ENCODE measurements at regions not wholly inside any gene's neighbourhood (a gene's known extent, or its start where the extent isn't known, plus 50 kb on each side); places are given as distances from the start of the nearest gene placed in this dataset.

DNA sequence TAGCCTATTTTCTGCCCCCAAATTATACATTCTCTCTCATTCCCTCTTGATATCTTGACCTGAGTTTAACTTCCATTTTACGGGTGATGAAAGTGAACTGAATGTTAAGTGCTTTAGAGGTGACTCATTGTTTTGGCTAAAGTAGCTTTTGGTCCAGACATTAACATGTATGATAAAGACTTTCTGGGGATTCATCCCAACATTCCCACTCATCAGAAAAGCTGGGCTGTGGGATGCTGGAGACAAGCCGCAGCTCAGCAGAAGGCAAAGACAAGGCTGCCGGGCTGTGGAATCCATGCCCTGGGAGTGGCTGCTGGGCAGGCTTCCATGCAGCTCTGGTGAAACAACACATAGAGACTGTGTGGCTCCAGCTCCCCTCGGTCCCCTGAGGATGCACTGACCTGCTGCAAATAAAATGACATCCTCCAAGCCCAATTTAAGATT lies 89.9 kb upstream of the SYNDIG1 start:
- intact Hi-C loops (cut with DNase I), result no loop called here
- TF ChIP-seq POLR2A (IDR thresholded peaks at IDR 0.05), result no peak
- TF ChIP-seq, protein P1, sequence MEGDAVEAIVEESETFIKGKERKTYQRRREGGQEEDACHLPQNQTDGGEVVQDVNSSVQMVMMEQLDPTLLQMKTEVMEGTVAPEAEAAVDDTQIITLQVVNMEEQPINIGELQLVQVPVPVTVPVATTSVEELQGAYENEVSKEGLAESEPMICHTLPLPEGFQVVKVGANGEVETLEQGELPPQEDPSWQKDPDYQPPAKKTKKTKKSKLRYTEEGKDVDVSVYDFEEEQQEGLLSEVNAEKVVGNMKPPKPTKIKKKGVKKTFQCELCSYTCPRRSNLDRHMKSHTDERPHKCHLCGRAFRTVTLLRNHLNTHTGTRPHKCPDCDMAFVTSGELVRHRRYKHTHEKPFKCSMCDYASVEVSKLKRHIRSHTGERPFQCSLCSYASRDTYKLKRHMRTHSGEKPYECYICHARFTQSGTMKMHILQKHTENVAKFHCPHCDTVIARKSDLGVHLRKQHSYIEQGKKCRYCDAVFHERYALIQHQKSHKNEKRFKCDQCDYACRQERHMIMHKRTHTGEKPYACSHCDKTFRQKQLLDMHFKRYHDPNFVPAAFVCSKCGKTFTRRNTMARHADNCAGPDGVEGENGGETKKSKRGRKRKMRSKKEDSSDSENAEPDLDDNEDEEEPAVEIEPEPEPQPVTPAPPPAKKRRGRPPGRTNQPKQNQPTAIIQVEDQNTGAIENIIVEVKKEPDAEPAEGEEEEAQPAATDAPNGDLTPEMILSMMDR (IDR thresholded peaks at IDR 0.05), result no peak
- H3K27me3 ChIP-seq, result no peaks in the 10 kb centered on the region
- H3K4me3 ChIP-seq, result no peak overlapping the region
- H3K4me1 ChIP-seq (replicated peaks in 1 of 2), result no peaks in the 10 kb centered on the region
- H3K36me3 ChIP-seq (replicated peaks in 1 of 2), result no peaks in the 10 kb centered on the region
- H3K9me3 ChIP-seq (replicated peaks in 1 of 3), result no peaks in the 10 kb centered on the region
- 35 to 50% (median 49%) methylated on average over 4 of the region's 4 CpGs for WGBS, 4 donors
- no peak overlapping the region for H3K27ac ChIP-seq
- DNase-seq, result peak in 1 of 7 donors; percentile 17

- no peak overlapping the region for H3K27ac ChIP-seq
- H3K27me3 ChIP-seq, result no peaks in the 10 kb centered on the region
- no peaks in the 10 kb centered on the region for H3K9me3 ChIP-seq (replicated peaks in 1 of 3)
- no peak for DNase-seq
- TF ChIP-seq POLR2A (IDR thresholded peaks at IDR 0.05), result no peak
- TF ChIP-seq, protein P1 (IDR thresholded peaks at IDR 0.05), result no peak
- 47 to 63% (median 51%) methylated on average over 6 of the region's 6 CpGs for WGBS, 4 donors
- no peak overlapping the region for H3K4me3 ChIP-seq
- no peaks in the 10 kb centered on the region for H3K4me1 ChIP-seq (replicated peaks in 1 of 2)
- intact Hi-C loops (cut with DNase I), result no loop called here
- H3K36me3 ChIP-seq (replicated peaks in 1 of 2), result no peaks in the 10 kb centered on the region
These were observed 90.6 kb upstream of the SYNDIG1 start for GRCh38 chr20:24378661-24379483.

DNA sequence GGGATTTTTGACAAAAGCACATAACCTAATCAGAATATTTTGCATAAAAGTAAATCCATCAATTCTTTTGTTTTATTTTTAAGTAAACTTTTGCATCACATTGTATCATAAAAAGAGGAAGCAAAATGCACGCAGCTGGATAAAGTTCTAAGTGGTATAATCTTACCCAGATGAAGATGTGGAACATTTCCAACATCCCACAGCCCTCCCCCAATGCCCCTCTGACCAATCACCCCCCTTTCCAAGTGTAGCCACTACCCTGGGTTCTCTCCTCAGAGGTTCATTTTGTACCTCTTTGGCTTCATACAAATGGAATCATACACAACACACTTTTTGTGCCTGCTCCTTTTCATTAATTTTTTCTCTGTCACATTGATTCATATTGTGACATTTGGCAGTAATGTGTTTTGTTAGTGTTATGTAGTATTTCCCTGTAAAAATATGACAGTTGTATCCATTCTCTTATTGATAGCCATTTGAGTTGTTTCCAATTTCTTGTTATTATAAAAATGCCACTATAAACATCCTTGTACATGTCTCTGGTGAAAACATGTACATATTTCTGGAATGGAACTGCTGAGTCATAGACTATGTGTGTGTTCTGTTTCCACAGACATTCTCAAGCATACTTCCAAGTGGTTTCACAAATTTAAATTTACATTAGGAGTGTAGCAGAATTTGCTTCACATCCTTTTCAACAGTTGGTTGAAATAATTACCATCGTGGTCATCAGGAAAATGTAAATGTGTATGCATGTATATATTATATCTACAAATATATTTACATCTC lies 92.9 kb upstream of the SYNDIG1 start:
- H3K4me1 ChIP-seq (replicated peaks in 1 of 2), result no peaks in the 10 kb centered on the region
- H3K36me3 ChIP-seq (replicated peaks in 1 of 2), result no peaks in the 10 kb centered on the region
- intact Hi-C loops (cut with DNase I), result no loop called here
- DNase-seq, result no peak
- H3K9me3 ChIP-seq (replicated peaks in 1 of 3), result no peaks in the 10 kb centered on the region
- WGBS, 4 donors, result 42 to 62% (median 53%) methylated on average over 2 of the region's 2 CpGs
- TF ChIP-seq, protein P1 (IDR thresholded peaks at IDR 0.05), result no peak
- no peak for TF ChIP-seq POLR2A (IDR thresholded peaks at IDR 0.05)
- H3K4me3 ChIP-seq, result no peak overlapping the region
- no peak overlapping the region for H3K27ac ChIP-seq
- H3K27me3 ChIP-seq, result no peaks in the 10 kb centered on the region

- Histone ChIP-seq H3K4me1 (replicated peaks in 1 of 2) (no peaks in the 10 kb centered on the region), H3K4me3 (no peak overlapping the region), H3K27me3 (no peaks in the 10 kb centered on the region), H3K36me3 (replicated peaks in 1 of 2) (no peaks in the 10 kb centered on the region), H3K9me3 (replicated peaks in 1 of 3) (no peaks in the 10 kb centered on the region), H3K27ac (no peak overlapping the region)
- TF ChIP-seq, protein P1 (IDR thresholded peaks at IDR 0.05), result no peak
- no peak for TF ChIP-seq POLR2A (IDR thresholded peaks at IDR 0.05)
- intact Hi-C loops (cut with DNase I), result no loop called here
- DNase-seq, result no peak
- WGBS, 4 donors, result 68 to 83% (median 80%) methylated on average over 3 of the region's 3 CpGs
These were observed 96.1 kb upstream of the SYNDIG1 start for GRCh38 chr20:24373372-24373771.
